Neural cell (in vitro differentiated cells): ENCODE measurements at regions not wholly inside any gene's neighbourhood (a gene's known extent, or its start where the extent isn't known, plus 50 kb on each side); places are given as distances from the start of the nearest gene placed in this dataset.
"Not testable (repeated sequence)": the region's sequence is repeated elsewhere in the genome, so short reads cannot be mapped to it uniquely, and the experiment has no call there.

Source experiments
- H2AFZ ChIP-seq: fragments of 200-600, 300-800 bp; sonication (generic), shearing (Covaris generic); 2 replicates; pipeline ENCODE4 v1.6.0; 2014; ENCODE audit warnings: low read depth, mild to moderate bottlenecking, antibody characterized with exemption, low read length, moderate library complexity
- H3F3A ChIP-seq: fragments of 200-600 bp; shearing (Covaris generic); 2 replicates; pipeline ENCODE4 v1.6.1; 2016; ENCODE audit warnings: mild to moderate bottlenecking, moderate library complexity, mixed read lengths, antibody characterized with exemption, low read length; ENCODE audit not compliant: insufficient read depth, poor library complexity, severe bottlenecking
- H3K27ac ChIP-seq: fragments of 200-600, 300-800 bp; sonication (generic), shearing (Covaris generic); 2 replicates; pipeline ENCODE4 v1.5.1; 2014; ENCODE audit warnings: mild to moderate bottlenecking, low read length, moderate library complexity
- H3K27me3 ChIP-seq: fragments of 300-800, 200-600 bp; sonication (generic), shearing (Covaris generic); 2 replicates; pipeline ENCODE4 v1.6.0; 2014; ENCODE audit warnings: mild to moderate bottlenecking, low read depth, low read length, moderate library complexity; ENCODE audit not compliant: insufficient read depth
- H3K36me3 ChIP-seq: fragments of 300-800, 200-600 bp; sonication (generic), shearing (Covaris generic); 2 replicates; pipeline ENCODE4 v1.5.1; 2014; ENCODE audit warnings: mild to moderate bottlenecking, antibody characterized with exemption, low read length, moderate library complexity; ENCODE audit not compliant: insufficient read depth
- H3K4me2 ChIP-seq: fragments of 300-800, 200-600 bp; sonication (generic), shearing (Covaris generic); 2 replicates; pipeline ENCODE4 v1.6.0; 2014; ENCODE audit warnings: mild to moderate bottlenecking, low read length
- H3K4me3 ChIP-seq: fragments of 300-800, 200-600 bp; sonication (generic), shearing (Covaris generic); 2 replicates; pipeline ENCODE4 v1.5.1; 2014; ENCODE audit warnings: mild to moderate bottlenecking, low read length, moderate library complexity
- H3K79me2 ChIP-seq: fragments of 200-600 bp; shearing (Covaris generic); replicated peaks from 2 replicates; pipeline ENCODE4 v1.6.0; 2014; ENCODE audit warnings: mild to moderate bottlenecking, low read length, moderate library complexity; ENCODE audit not compliant: insufficient read depth
- H3K9ac ChIP-seq: fragments of 300-800, 200-600 bp; sonication (generic), shearing (Covaris generic); 2 replicates; pipeline ENCODE4 v1.6.1; 2016; ENCODE audit warnings: mild to moderate bottlenecking, low read length, mixed read lengths
- H3K9me2 ChIP-seq: fragments of 200-600 bp; shearing (Covaris generic); 2 replicates; pipeline ENCODE4 v1.6.1; 2016; ENCODE audit warnings: mild to moderate bottlenecking, low read length, mixed read lengths; ENCODE audit not compliant: insufficient read depth
- H3K9me3 ChIP-seq: fragments of 200-600, 300-800 bp; sonication (generic), shearing (Covaris generic); 2 replicates; pipeline ENCODE4 v1.6.1; 2016; ENCODE audit warnings: mild to moderate bottlenecking, mixed run types, low read length, moderate library complexity, mixed read lengths
- H4K20me1 ChIP-seq: fragments of 200-600 bp; shearing (Covaris generic); 2 replicates; pipeline ENCODE4 v1.6.1; 2016; ENCODE audit warnings: mild to moderate bottlenecking, mixed run types; ENCODE audit not compliant: insufficient read depth
- CTCF ChIP-seq: fragments of 450-650 bp; IDR thresholded peaks from 2 replicates; pipeline ENCODE4 v1.5.1; 2014; ENCODE audit warnings: antibody characterized with exemption, mild to moderate bottlenecking, moderate library complexity; ENCODE audit not compliant: poor library complexity, severe bottlenecking
- EP300 ChIP-seq: fragments of 450-650 bp; conservative IDR thresholded peaks from 2 replicates; pipeline ENCODE4 v1.6.1; 2014; ENCODE audit warnings: antibody characterized with exemption, mild to moderate bottlenecking, moderate library complexity; ENCODE audit not compliant: poor library complexity, severe bottlenecking
- EZH2 ChIP-seq: fragments of 200-600, 300-800 bp; shearing (Covaris generic), sonication (generic); IDR thresholded peaks from 2 replicates; pipeline ENCODE4 v1.6.1; 2014; ENCODE audit warnings: antibody characterized with exemption, low read length, borderline replicate concordance, mild to moderate bottlenecking; ENCODE audit not compliant: insufficient read depth, poor library complexity, severe bottlenecking
- MXI1 ChIP-seq: fragments of 450-650 bp; conservative IDR thresholded peaks from 2 replicates; pipeline ENCODE4 v1.6.1; 2014; ENCODE audit warnings: antibody characterized with exemption, mild to moderate bottlenecking; ENCODE audit not compliant: poor library complexity, severe bottlenecking
- POLR2AphosphoS5 ChIP-seq: IDR thresholded peaks from 2 replicates; pipeline ENCODE4 v1.6.1; 2012
- RAD21 ChIP-seq: fragments of 450-650 bp; conservative IDR thresholded peaks from 2 replicates; pipeline ENCODE4 v1.6.1; 2014; ENCODE audit warnings: antibody characterized with exemption, mild to moderate bottlenecking, moderate library complexity
- REST ChIP-seq: IDR thresholded peaks from 2 replicates; pipeline ENCODE4 v1.6.1; 2012; ENCODE audit warnings: borderline replicate concordance
- SMC3 ChIP-seq: fragments of 450-650 bp; conservative IDR thresholded peaks from 2 replicates; pipeline ENCODE4 v1.6.1; 2014; ENCODE audit warnings: antibody characterized with exemption, mild to moderate bottlenecking, moderate library complexity; ENCODE audit not compliant: poor library complexity
- TAF1 ChIP-seq: IDR thresholded peaks from 2 replicates; pipeline ENCODE4 v1.6.1; 2012; ENCODE audit warnings: low read depth

- Histone ChIP-seq H3K27ac (no peak overlapping the region), H3K4me2 (no peak overlapping the region), H2AFZ (no peak overlapping the region), H3K9me2 (no peaks in the 10 kb centered on the region), H3K27me3 (no peaks in the 10 kb centered on the region), H3K4me3 (no peak overlapping the region), H4K20me1 (no peaks in the 10 kb centered on the region), H3K36me3 (no peaks in the 10 kb centered on the region), H3K9ac (no peak overlapping the region), H3K79me2 (no peaks in the 10 kb centered on the region), H3F3A (no peaks in the 10 kb centered on the region), H3K9me3 (no peaks in the 10 kb centered on the region)
- TF ChIP-seq REST (no peak), CTCF (no peak), TAF1 (no peak), EP300 (no peak), EZH2 (no peak), POLR2AphosphoS5 (no peak), SMC3 (no peak), MXI1 (no peak), RAD21 (no peak)
Measured at GRCh38 chr7:131636092-131636491, 79.7 kb upstream of the PODXL start.

GRCh38 chr7:131634197-131634596 lies 77.8 kb upstream of the PODXL start:
- H3K9me2 ChIP-seq, H3K9ac ChIP-seq, H3K4me3 ChIP-seq, H3K9me3 ChIP-seq, H3K4me2 ChIP-seq, H3F3A ChIP-seq, H2AFZ ChIP-seq, H4K20me1 ChIP-seq, H3K79me2 ChIP-seq, H3K36me3 ChIP-seq, H3K27ac ChIP-seq, H3K27me3 ChIP-seq: not testable (repeated sequence)

GRCh38 chr7:131633342-131633843 lies 77.0 kb upstream of the PODXL start:
- Histone ChIP-seq H4K20me1 (no peaks in the 10 kb centered on the region), H3K4me3 (no peak overlapping the region), H3F3A (no peaks in the 10 kb centered on the region), H3K9me2 (no peaks in the 10 kb centered on the region), H3K9me3 (no peaks in the 10 kb centered on the region), H3K4me2 (no peak overlapping the region), H3K36me3 (no peaks in the 10 kb centered on the region), H2AFZ (no peak overlapping the region), H3K9ac (no peak overlapping the region), H3K27ac (no peak overlapping the region), H3K79me2 (no peaks in the 10 kb centered on the region), H3K27me3 (no peaks in the 10 kb centered on the region)
- TF ChIP-seq MXI1 (no peak), REST (no peak), EZH2 (no peak), RAD21 (no peak), SMC3 (no peak), TAF1 (no peak), CTCF (no peak)
